Renal cortex interstitium (tissue), 11 donors: ENCODE measurements at regions not wholly inside any gene's neighbourhood (a gene's known extent, or its start where the extent isn't known, plus 50 kb on each side); places are given as distances from the start of the nearest gene placed in this dataset.

Experiments used
- DNase-seq, 11 donors: peaks; one replicate each; pipeline ENCODE4 v3.0.0-alpha.2; 2013; ENCODE audit warnings: low read depth in 9 of 11, low spot score in 4 of 11; ENCODE audit errors: extremely low read depth in 1 of 11

GRCh38 chr3:140752499-140752898 lies 74.6 kb downstream of the TRIM42 start:
- no peak for DNase-seq

DNA sequence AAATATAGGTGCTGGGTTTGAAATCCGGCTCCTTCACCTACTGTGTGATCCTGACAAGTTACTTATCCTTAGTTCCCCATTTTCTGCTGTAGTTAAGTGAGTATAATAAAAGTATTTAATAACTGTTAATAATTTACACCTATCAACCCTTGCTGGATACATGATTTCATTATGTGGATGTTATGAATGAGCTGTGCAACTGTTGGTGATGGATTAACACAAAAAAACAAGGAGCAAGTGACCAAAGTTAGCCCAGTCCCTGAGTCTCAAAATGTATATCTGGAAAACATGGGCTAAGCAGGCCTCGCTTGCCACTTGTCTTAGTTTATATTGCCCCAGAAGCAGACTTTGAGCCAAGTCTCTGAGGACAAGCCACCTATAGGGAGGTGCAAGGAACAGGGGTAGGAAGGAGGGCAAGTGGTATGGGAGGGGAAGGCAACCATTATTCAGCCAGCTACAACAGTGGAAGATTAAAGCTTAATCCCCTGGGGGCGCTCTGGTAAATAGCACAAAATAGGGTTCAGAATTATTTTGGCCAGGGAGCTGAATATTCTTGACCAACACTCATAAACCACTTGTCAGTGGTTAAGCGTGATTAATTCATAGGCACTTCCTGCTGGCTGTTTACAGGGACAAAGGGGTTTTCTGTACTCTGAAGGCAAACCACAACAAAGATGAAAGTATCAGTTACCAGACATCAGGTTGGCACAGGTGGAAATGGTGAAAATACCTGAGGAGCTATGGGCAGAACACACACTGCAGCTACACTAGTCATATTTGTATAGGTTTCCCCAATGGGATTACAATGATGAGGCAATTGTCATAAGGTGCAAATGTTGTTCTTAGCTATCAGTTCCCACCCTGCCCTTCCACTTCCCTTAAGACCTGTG lies 76.2 kb downstream of the TRIM42 start:
- DNase-seq = no peak

DNA sequence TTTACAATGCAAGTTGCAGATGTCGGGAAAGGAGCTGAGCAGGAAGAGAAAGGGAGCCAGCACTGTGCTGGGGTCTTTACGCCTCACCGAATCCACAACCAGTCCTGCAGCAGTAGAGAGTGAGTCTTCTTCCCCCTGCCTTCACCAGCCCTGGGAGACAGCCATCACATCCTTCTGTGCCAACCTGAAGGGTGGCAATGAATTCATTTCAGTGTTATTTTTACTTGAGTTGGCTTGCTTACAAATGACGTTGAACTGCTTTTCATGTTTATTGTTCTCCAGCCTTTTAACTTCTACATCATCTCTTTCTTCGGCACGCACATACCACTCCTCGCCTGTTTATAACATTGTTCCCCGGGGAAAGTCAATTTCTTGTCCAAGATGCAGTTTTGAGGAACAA lies 77.1 kb downstream of the TRIM42 start:
- no peak for DNase-seq

DNA sequence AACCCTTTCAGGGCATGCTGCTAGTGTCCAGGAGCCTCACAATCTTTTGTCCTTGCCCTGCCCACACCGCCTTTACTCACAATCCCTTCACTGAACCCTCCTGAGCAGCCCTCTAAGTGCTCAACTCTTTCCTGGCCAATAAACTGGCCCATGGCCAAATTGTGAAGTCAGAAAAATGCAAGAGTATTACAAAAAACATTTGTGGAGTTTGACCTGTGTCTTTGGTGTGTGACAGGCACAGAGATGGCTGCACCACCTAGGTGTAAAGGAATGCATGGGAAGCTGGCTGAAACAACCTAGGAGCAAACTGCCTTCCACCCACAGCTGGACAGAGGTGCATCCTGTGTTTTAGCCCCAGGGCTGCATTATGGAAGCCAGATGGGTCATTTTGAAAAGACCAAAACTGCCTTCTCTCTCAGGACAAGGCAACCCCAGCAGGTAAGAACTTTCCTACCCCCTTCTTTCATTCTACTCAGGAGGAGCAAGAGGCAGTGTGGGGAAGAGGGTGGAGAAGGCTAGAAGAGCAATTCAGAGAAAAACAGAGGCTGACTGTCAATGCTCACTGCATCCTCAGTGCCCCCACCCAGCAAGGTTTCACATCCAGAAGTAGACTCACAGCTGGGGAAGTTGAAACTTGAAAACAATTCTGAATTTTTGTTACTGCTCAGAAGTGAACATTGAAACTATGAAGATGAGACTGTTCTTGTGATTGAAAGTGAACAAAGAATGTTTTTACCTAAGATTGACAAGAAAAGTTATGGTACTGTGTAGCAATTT lies 78.6 kb downstream of the TRIM42 start:
- DNase-seq = no peak

DNA sequence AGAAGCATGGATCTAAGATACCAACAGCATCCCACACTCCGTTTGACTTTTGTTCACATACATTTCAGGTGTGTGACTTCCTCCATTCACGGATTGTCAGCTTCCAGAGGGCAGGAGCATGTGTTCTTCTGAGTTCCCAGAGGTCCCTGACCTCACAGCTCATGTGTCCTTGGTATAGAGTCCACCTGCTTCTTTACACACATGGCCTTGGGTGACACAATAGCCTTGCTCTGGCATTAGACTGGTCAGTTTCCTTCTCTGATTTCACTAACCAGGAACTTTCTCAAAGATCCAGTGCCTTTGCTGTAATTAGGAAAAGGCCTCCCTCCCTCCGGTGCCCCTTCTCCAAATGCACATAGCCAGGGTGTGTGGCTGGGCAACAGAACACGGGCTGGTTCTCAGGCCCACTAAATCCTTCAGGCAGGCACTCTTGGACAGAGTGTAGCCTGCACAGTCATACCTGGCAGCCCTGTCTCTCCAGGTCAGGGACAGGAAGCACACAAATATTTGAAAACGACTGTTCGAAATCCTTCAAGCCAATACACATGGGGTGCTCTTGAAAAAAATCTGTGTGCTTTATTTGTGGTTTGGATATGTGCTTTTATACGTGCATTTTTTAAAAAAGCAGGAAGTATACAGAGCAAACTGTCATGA lies 81.1 kb downstream of the TRIM42 start:
- no peak for DNase-seq

DNA sequence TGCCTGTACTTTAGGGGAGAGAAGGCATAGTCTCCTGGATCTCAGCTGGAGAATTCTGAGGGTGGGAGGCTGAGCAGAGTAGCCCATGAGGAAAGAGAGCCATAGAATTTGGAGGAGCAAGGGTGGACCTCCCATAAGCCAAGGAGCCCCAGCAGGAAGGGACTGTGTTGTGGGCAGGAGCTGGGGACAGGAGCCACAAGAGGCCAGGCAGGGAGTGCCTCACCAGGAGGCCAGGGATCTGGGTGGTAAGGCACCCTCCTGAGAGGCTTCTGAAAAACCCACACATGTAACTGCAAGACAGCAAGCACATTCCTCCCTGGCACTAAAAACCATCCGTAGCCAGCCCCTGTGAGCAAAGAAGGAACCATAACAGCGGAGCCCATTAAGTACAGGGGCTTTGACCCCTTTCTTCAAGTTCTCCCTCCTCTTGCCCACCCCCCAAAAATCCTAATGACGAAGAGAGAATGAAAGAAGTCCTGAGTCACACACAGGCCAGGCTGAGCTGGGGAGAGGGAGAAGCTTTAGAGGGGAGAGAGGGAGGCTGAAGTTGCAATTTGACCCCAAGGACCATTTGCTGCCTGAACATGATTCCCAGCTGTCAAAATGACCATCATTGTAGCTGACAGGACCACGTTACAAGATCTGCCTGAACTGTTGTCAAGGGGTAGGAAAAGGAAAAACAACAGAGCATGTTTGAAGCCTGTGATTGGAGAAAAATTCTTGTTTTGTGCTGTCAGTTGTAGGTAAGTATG lies 82.6 kb downstream of the TRIM42 start:
- no peak for DNase-seq

DNA sequence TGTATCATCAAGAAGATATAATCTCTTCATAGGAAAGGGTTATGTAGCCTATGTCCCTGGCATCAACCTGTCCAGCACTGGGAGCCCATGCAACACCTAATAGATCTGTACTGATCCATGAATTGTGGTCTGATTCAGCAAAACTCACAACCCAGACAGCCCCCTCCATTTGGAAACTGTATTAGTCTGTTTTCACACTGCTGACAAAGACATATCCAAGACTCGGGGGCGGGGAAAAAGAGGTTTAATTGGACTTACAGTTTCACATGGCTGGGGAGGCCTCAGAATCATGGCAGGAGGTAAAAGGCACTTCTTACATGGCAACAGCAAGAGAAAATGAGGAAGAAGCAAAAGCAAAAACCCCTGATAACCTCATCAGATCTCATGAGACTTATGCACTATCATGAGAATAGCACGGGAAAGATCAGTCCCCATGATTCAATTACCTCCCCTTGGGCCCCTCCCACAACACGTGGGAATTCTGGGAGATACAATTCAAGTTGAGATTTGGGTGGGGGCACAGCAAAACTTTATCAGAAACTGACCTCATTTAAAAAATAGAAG lies 83.3 kb downstream of the TRIM42 start:
- no peak for DNase-seq

GRCh38 chr3:140762746-140763145 lies 84.9 kb downstream of the TRIM42 start:
- DNase-seq = no peak

- DNase-seq = no peak
Observed at GRCh38 chr3:140763532-140763931, 85.7 kb downstream of the TRIM42 start.

DNA sequence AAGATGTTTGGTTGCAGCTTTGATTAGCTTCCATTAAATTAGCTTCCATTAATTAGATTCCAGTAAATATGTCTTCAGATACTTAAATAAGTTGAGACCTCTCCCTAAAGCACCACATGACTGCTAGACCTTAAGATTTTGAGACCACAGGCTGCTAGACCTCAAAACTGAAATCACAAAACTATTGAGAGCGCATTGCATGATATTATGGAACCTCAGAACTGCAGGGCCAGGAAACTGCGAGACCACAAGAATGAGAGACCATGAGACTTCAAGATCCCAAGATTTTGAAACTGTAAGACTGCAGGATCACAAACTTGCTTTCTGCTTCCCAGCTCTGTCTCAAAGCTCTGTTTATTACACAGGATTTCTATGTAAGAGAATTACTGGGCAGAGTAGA lies 87.4 kb downstream of the TRIM42 start:
- no peak for DNase-seq

- DNase-seq = no peak
Observed at GRCh38 chr3:140766465-140766864, 88.6 kb downstream of the TRIM42 start.

DNA sequence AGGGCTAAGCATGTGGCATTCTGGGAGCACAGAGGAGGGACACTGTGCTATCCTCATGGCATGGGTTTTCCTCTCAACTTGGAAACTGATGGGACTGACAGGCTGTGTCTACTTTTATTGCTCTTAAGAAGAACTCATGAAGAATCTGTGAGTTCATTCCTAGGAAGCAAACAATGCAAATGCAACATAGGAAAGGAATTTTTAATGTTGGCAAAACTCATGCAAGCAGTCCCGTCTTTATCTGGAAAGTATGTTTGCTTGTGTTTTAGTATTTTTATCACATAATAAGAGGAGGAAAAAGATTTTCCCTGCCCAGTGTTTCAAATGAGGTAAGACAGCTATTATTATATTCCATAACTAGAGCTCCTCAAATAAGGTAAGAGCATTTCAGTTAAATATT lies 89.7 kb downstream of the TRIM42 start:
- no peak for DNase-seq

GRCh38 chr3:140768941-140769340 lies 91.1 kb downstream of the TRIM42 start:
- no peak for DNase-seq

- no peak for DNase-seq
Observed at GRCh38 chr3:140769951-140770350, 92.1 kb downstream of the TRIM42 start.

DNA sequence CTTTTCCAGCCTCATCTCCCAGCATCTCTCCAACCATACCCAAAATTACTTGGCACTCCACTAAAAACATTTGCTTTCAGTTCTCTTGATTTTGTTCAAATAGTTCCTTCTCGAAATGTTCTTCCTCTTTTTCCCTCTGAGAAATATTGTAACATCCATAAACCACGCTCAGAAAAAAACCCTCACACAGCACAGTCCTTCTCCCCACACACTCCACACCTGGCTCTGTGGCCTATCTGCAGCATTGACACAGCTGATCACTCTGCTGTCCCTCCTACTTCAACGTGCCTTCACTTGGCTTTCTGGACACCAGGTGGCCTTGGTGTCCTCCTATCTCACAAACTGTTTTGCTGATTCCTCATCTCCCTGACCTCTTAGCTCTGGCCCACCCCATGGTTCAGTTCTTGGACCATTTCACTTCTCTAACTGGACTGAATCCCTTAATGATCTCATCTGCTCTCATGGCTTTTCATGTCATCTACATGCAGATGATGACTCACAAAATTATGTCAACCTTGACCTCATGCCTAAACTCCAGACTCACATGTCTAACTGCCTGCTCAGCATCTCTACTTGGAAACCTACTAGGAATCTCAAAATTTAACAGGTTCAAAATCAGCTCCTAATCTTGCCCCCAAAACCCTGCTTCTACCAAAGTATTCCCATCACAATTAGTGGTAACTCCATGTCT lies 93.3 kb downstream of the TRIM42 start:
- no peak for DNase-seq

- DNase-seq = no peak
Observed at GRCh38 chr3:140777631-140778233, 99.9 kb downstream of the TRIM42 start.

- DNase-seq = no peak
Observed at GRCh38 chr3:140791368-140791767, 113.5 kb downstream of the TRIM42 start.

GRCh38 chr3:140794507-140794906 lies 116.6 kb downstream of the TRIM42 start:
- DNase-seq = no peak
